HG03025 (cell line): ENCODE measurements at regions not wholly inside any gene's neighbourhood (a gene's known extent, or its start where the extent isn't known, plus 50 kb on each side); places are given as distances from the start of the nearest gene placed in this dataset.
"Not testable (repeated sequence)": the region's sequence is repeated elsewhere in the genome, so short reads cannot be mapped to it uniquely, and the experiment has no call there.

Experiments used
- ATAC-seq: cut with Tn5 transposase; IDR thresholded peaks from one replicate; pipeline ENCODE4 v1.9.1; 2021; ENCODE audit warnings: mild to moderate bottlenecking, moderate library complexity; ENCODE audit not compliant: unreplicated experiment, low FRiP score

DNA sequence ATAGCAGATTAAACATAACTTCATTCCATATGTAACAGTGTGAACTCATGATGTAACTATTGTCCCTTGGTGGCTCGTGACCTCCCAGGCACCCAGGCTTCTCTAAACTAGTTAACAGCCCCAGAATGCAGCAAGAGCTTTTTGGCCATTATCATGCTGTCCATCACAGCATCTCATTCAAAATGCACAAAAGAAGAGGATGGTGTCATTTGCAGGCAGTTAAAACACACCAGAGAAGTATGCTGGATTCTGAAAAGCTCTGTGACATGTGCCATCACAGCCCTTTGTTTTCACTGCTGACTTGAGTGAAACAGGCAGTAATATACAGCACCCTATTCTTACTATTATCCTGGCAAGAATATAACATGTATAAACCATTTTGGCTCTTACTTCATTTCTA, 117.6 kb upstream of the CHMP2B start:
- ATAC-seq = no peak

DNA sequence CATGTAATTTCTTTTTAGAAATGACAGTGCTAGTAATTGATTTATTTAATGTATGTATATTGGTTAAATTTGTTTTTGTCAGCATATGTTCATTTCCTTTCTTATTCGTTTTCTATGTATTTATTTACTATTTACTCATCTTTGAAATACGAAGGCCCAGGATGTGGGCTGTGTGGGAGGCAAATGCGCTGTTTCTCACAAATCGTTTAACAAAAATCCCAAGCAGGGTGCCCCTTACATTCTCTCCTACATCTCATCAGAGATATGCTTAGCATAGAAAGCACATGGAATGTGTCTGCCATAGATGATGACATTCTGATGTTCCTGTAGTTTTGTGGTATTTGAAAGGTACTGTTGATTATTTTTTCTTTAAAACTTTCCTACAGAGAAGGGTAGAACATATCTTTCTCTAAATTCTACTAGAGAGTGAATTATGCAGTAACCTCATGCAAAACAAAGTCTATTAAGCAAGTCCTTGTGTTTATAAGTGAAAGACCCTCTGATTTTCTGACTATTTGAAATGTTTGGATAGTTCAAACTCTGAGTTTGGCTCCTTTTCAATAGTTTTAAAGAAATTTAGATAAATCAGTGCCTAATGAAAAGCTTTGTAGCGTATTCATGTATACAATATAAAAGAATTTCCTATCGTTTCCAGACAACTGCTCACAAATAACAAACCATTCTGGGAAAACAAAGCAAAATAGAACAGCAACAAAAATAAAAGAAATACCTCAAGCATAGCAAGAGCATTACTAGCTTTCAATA, 111.1 kb upstream of the VGLL3 start:
- ATAC-seq = no peak

DNA sequence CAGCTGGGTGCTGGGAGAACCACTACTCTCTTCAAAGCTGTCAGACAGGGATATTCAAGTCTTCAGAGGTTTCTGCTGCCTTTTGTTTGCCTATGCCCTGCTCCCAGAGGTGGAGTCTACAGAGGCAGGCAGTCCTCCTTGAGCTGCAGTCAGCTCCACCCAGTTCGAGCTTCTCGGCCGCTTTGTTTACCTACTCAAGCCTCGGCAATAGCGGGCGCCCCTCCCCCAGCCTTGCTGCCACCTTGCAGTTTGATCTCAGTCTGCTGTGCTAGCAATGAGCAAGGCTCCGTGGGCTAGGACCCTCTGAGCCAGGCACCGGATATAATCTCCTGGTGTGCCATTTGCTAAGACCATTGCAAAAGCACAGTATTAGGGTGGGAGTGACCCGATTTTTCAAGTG, 106.8 kb upstream of the VGLL3 start:
- not testable (repeated sequence) for ATAC-seq

DNA sequence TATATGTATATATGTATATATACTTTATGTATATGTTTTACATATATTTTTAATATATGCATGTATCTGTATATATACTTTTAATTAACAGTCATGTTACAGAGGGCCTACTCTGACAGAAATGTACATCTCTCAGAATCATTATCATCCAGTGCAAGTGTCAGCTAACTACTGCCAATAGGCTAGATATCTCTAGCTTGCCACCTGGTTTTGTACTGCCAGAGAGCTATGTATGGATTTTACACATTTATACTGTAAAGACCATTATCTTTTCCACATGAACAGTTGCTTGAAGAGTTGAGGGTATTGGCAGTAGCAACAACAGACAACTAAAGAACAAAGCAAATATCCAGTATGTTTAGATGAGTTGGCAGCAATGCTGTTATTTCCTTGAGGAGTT, 99.7 kb upstream of the VGLL3 start:
- ATAC-seq = no peak

DNA sequence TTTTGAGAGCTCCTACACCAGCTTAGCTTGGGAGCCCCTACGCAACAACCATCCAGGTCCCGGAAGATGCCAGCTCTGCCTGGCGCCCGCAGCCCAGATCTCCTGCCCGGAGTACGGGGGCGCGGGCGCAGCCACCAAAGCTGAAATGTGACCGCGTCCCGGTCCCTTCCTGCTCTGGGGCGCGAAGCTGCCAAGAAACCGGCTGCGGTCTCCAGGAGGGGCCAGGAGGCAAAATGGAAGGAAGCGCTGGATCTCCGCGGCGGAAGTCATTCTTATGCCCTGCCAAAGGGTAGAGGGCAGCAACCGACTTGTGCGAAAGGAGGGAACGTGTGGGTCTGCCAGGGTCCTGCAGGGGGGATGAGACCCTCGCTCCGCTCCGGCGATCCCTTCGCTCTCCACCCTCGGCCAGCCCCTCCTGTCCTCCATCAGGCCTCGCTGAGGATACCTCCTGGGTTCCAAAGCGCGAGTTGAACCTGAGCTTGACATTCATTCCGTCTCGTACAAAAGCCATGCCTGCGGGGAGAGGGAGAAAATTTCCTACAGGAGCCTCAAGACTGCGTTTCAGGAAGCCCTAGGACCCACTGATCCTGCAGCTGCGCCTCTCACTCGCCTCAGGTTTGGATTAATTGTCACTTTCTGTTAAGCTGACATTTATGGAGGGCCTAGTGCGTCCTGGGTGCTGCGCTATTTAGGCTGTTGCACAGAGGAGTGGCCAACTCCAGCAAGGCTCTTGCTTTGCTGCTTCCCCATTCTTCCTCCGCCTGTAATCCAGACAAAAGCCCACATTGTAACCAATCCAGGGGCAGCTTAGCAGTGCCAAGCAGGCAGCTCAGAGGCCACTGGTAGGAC, 98.3 kb upstream of the VGLL3 start:
- ATAC-seq = no peak

DNA sequence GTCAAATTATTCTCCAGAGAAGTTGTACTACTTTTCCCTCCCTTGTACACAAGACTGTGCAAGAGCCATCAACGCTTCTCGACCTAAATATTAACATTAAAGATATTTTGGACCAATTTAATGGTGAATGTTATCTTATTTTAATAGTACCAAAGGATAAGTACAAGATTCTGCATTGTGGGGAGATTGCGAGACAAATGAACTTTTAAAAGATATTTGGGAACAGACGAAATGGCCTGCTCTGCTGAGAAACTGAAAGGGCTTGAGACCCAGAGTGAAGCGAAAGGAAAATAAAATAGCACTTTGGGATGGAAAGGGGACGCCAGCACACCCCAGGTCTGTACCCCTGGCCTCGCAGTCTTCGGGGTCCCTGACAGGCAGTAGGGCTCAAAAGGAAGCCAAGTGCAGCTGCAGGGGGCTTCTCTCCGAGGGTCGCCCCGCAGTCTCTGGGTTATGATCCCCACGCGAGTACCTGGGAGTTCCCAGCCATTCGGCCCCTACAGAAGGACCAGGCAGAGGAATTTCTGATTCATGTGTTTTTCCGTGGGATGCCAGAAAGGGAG, 97.6 kb upstream of the VGLL3 start:
- ATAC-seq = no peak

DNA sequence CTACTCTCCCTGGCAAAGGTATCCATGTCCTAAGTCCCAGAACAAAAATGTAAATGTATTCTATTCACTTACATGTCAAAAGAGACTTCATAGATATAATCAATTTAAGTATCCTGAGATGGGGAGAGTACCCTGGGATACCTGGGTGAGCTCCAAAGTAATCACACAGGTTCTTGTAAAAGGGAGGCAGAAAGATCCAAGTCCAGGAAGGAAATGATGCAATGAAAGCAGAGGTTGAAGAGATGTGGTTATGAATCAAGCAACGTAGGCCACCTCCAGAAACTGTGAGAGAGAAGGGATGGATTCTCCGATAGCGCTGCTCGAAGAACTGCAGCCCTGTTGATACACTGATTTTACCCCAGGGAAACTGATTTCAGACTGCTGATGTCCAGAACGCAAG, 93.9 kb upstream of the VGLL3 start:
- no peak for ATAC-seq

DNA sequence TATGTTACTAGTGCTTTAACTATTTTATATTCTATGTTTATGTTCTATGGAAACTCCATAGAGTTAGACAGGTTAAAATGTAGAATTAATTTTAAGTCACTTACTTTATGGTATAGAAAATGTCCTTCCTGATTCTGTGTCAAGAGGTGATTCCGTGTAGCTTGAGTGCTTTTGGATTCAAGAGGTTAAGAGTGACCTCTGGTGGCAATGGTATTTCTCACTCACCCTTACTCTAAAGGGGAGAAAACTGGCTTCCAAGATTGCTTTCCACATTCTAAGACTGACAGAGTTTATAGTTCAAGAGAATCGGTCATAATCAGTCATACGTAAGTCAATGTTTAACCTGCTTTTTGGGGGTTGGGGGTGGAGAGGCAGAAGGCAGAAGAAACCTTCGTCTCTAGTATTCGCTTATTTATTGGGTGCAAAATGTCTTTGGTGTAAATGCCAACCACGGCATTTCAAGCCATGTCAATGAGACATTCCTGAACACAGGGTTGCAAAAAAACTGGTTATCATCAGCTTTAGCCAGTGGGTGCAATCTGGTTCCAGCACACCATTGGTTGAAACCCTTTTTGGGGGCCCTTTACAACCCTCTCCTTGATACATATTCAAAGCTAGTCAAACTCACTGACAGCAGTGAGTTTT, 92.0 kb upstream of the VGLL3 start:
- no peak for ATAC-seq

DNA sequence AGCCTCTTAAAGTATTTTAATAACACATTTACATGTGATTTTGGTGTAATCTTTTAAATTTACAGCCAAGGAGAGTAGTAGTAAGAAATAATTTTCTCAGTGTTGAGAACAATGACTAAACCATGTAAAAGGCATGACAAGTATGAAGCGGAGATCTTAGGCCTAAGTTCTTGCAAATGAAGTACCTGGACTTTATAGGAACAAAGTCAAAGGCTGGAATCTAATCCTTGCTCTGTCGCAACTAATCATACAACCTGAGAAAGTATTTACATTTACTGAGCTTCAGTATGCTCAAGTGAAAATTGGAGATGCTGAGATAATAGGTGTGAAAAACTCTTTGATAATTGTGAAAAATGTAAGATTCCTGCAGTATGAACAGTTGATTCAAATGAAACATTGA, 86.4 kb upstream of the VGLL3 start:
- no peak for ATAC-seq

DNA sequence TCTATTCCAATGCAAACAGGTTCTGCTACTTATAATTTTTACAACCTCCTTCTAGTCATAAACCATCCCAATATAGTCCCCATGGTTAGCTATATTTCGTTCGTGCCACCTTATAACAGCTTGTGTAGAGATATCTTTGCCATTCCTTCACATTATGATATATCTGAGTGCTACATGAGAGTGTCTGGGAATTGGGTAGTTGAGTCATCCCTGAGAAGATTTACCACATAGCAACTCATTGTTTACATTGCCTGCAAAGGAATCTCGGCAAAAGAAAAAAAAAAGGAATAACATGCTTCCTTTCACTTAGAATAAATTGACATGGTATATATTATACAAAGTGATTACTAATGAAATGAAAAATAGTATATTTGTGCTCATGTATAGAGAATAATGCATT, 86.0 kb upstream of the VGLL3 start:
- ATAC-seq = no peak

DNA sequence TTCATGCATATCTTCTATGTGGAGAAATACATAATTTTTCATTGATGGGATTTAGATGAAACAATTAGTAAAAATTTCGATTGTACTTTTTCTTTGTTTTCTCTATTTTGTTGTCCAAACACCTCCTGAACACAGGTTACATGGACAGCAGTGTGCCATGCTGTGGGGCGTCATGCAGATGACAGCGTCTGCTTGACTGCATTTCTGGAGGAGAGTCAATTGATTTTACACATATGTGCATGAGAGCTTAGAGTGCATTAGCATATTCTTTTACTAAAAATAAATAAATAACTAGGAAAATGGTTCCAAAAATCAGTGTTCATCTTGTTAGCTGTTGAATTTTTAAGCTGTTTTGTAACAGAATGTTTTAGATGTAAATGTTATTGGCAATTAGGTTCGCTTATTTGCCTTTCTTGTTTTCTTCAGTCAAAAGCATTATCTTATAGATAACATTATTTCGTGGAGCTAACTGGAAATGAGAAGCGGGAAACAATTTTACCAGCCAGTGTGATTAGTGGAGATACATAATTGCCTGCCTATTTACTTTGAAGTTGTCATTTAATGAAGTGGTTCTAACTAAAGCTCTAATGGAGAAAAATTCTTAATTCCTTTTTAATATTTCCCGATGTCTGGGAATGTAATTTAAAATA, 82.7 kb upstream of the VGLL3 start:
- ATAC-seq = no peak

DNA sequence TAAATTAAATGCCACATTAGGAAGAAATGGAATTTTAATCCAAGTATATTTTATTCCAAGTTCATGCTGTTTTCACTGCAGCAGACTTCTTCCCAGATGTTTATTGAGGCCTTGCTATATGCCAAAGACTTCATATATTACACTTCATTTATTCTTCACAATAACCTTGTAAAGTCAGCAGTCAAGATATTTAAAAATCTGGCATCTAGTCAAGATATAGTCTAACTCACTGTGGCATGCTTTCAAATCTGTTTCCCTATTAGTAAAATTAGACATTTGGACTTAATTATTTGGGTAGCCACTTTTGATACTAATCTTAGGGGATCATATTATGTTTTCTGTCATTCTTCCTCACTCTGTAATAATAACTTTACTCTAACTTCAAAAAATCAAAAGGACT, 81.5 kb upstream of the VGLL3 start:
- ATAC-seq = no peak

DNA sequence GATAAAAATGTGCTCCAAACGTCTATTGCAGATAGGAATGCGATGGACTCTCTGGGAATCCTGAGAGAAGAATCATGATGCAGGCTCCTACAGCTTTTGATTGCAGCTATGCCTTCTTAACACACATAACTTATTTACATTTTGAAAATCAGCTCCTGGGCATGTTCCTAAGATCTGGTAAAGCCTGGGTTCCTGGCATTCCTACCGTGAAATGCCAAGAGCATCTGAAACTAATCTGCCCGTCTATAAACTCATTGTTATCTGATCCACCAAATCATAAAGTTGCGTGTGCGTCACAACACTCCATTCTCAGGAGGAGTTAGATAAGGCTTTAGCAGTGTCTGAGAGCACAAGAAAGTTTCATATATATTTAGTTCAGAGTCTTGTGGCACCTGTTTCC, 79.0 kb upstream of the VGLL3 start:
- no peak for ATAC-seq

DNA sequence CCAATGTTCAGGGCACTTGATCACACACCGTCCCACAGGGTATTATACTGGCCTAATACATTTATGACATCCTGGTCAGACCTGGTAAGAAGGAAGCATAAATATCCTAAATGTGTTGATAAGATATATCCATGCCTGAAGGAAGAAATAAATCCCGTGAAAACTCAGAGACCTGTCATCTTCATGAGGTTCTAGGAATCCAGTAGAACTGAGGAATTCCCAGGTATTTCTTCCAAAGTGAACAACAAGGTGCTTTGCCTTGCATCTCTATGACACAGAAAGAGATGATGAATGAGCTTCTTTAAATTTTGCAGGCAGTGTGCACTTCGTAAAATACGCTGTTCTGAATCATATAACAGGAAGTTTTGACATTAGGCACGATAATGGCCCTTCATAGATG, 78.1 kb upstream of the VGLL3 start:
- no peak for ATAC-seq

DNA sequence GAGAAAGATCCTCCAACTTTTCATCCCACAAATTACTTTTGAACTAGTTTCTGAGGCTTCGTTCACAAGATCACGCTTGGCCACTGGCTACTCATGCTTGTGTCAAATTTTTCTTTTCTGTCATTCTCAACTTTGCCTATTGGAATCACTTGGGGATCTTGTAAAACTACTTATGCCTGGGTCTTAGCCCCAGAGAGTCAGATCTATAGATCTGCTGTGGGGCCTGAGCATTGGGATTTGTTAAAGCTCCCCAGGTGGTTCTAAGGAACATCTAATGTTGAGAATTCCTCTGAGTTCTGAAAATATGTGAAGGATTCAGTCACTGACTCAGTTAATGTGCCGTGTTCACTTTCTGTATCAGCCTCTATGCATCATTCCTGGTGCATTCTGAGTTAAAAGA, 71.7 kb upstream of the VGLL3 start:
- no peak for ATAC-seq

DNA sequence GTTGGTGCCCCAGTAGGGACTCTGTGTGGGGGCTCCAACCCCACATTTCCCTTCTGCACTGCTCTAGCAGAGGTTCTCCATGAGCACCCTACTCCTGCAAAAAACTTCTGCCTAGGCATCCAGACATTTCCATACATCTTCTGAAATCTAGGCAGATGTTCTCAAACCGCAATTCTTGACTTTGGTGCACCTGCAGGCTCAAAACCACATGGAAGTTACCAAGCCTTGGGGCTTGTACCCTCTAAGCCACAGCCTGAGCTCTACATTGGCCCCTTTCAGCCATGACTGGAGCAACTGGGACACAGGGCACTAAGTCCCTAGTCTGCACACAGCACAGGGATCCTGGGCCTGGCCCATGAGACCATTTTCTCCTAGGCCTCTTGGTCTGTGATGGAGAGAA, 66.5 kb upstream of the VGLL3 start:
- no peak for ATAC-seq

DNA sequence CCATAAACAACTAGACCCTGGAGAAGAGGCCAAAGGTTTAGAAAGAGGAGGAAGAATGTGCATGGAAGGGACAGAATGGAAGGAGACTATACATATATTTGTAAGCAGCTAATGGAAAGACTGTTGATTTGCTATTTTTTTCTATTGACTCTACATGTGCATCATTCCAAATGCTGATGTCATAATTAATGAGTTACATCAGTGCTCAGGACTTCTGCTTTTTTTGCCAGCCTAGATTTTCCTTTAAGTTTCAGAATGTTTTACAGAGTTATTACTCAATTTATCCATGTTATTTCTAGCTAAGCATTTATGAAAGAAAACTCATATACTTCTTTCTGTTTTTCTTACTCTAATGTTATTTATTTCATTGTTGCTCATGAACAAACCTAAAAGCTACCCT, 62.6 kb upstream of the VGLL3 start:
- no peak for ATAC-seq

DNA sequence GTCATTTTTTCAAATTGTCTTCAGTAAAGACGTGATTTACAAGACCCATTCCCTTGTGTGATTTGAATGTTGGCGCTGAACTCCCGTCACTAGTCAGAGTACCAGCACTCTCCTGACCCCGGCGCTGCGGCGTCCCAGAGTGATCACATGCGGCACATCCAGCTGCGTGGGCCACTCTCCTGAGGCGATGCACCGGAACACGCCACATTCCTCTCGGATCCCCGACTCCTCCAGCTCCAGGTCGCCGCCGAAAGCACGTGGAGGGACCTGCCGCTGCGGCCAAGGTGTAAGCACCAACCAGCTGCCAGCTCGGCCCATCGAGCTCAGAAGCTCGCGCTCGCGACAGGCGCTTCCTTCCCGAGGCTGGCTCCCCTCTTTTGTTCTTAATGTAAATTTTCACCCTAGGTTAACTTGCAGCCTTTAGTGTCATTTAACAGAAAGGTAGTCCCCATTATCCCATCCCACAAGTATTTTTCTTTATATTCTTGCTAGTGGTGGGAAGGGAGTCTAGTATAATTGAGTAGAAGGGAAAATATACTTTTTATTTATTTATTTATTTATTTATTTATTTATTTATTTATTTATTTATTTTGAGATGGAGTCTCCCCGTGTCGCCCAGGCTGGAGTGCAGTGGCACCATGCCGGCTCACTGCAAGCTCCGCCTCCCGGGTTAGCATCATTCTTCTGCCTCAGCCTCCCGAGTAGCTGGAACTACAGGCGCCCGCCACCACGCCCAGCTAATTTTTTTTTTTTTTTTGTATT, 61.7 kb upstream of the VGLL3 start:
- ATAC-seq = no peak

DNA sequence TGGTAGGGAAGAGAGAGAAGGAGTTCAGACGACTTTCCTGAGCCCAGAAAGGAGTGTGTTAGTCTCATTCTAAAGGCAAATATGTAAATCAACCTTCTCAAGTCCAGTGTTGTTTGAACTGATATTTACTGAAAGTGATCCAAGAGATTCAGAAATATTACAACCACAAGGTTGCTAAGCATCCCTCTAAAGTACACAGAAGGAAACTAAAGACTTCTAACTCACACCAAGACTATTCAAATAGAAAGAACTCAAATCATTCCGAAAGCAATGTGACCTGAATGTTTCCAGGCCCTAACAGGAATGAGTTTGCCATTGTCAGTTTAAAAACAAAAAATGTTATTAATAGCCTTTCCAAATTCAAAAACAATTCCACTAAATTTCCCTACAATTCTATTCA, 56.9 kb upstream of the VGLL3 start:
- ATAC-seq = no peak

DNA sequence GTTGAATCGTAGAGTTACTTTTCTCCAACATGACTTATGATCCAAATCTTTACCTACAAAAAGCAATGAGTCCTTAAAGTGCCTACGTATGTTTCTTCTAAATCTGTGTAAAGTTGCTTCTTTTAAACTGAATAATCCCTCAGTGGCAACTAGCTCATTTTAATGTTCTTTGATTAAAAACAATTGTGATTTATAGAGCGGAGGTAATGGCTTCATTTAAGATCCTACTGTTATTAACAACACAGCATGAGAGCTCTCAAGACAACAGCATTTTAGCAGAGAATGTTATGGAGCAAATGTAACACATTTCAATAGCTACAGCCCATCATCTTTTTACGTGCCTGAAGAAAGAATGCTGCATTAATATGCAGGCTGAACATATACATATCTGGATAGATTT, 55.3 kb upstream of the VGLL3 start:
- ATAC-seq = no peak
